WTC11 (cell line): ENCODE measurements at regions not wholly inside any gene's neighbourhood (a gene's known extent, or its start where the extent isn't known, plus 50 kb on each side); places are given as distances from the start of the nearest gene placed in this dataset.

Source experiments
- ATAC-seq: fragments of 200-7000 bp; cut with Tn5 transposase; 2 replicates; pipeline ENCODE4 v1.10.0; 2021; ENCODE audit warnings: mild to moderate bottlenecking, moderate library complexity
- CTCF ChIA-PET: fragments of 300-600 bp; sonication (Branson Sonifier 250); formaldehyde crosslinking; loops from one replicate; lab custom pipeline; 2021; ENCODE audit warnings: antibody characterized with exemption; lab: Charles Lee
- POLR2A ChIA-PET: fragments of 350-600 bp; sonication (Branson Sonifier 250); formaldehyde crosslinking; loops from one replicate; lab custom pipeline; 2021; ENCODE audit warnings: antibody characterized with exemption; lab: Charles Lee
- DNase-seq: peaks from one replicate; pipeline ENCODE4 v3.0.0; 2021; ENCODE audit warnings: low spot score
- H3K27ac Mint-ChIP-seq: 2 replicates; pipeline ENCODE4 v1.8.0; 2021; ENCODE audit warnings: mixed read lengths
- H3K27me3 Mint-ChIP-seq: 2 replicates; pipeline ENCODE4 v1.8.0; 2021; ENCODE audit warnings: low read depth, mild to moderate bottlenecking, moderate library complexity, mixed read lengths
- H3K36me3 Mint-ChIP-seq: 2 replicates; pipeline ENCODE4 v1.8.0; 2021; ENCODE audit warnings: mixed read lengths
- H3K4me1 Mint-ChIP-seq: 2 replicates; pipeline ENCODE4 v1.8.0; 2022; ENCODE audit warnings: mixed read lengths
- H3K4me3 Mint-ChIP-seq: 2 replicates; pipeline ENCODE4 v1.8.0; 2021; ENCODE audit warnings: mild to moderate bottlenecking, moderate library complexity, mixed read lengths
- H3K9me3 Mint-ChIP-seq: 2 replicates; pipeline ENCODE4 v1.8.0; 2021; ENCODE audit warnings: mixed read lengths
- AR ChIP-seq: fragments of 250-450 bp; sonication (Bioruptor Pico); IDR thresholded peaks from 2 replicates; pipeline ENCODE4 v1.9.0; 2021; ENCODE audit warnings: mild to moderate bottlenecking
- ATF1 ChIP-seq: sonication (generic); formaldehyde crosslinking; IDR thresholded peaks from 2 replicates; pipeline ENCODE4 v1.8.1; 2023; ENCODE audit warnings: mild to moderate bottlenecking, moderate library complexity, missing genetic modification reagents
- ATF6 ChIP-seq: sonication (generic); formaldehyde crosslinking; IDR thresholded peaks from 2 replicates; pipeline ENCODE4 v1.8.1; 2023; ENCODE audit warnings: mild to moderate bottlenecking, missing genetic modification reagents
- EMX1 ChIP-seq: fragments of 250-450 bp; sonication (Bioruptor Pico); IDR thresholded peaks from 2 replicates; pipeline ENCODE4 v1.8.0; 2021; ENCODE audit warnings: mild to moderate bottlenecking
- FOXJ3 ChIP-seq: sonication (generic); formaldehyde crosslinking; IDR thresholded peaks from 2 replicates; pipeline ENCODE4 v1.9.0; 2021; ENCODE audit warnings: missing genetic modification reagents, mild to moderate bottlenecking, borderline replicate concordance
- FOXP4 ChIP-seq: sonication (generic); formaldehyde crosslinking; IDR thresholded peaks from 2 replicates; pipeline ENCODE4 v1.8.0; 2022; ENCODE audit warnings: mild to moderate bottlenecking, missing genetic modification reagents
- HMGA2 ChIP-seq: fragments of 250-450 bp; sonication (Bioruptor Pico); IDR thresholded peaks from 2 replicates; pipeline ENCODE4 v1.4.0; 2021; ENCODE audit warnings: mild to moderate bottlenecking, moderate library complexity
- IRF2 ChIP-seq: sonication (generic); formaldehyde crosslinking; IDR thresholded peaks from 2 replicates; pipeline ENCODE4 v1.8.0; 2022; ENCODE audit warnings: low read depth, missing genetic modification reagents, borderline replicate concordance
- NR1H2 ChIP-seq: sonication (generic); formaldehyde crosslinking; IDR thresholded peaks from 2 replicates; pipeline ENCODE4 v1.9.0; 2021; ENCODE audit warnings: mild to moderate bottlenecking, moderate library complexity, missing genetic modification reagents
- RORB ChIP-seq: fragments of 250-450 bp; sonication (Bioruptor Pico); IDR thresholded peaks from 2 replicates; pipeline ENCODE4 v1.9.0; 2021; ENCODE audit warnings: mild to moderate bottlenecking
- SMAD3 ChIP-seq: sonication (generic); formaldehyde crosslinking; IDR thresholded peaks from 2 replicates; pipeline ENCODE4 v1.8.0; 2022; ENCODE audit warnings: missing genetic modification reagents, mild to moderate bottlenecking, borderline replicate concordance
- STAT6 ChIP-seq: sonication (generic); formaldehyde crosslinking; conservative IDR thresholded peaks from 2 replicates; pipeline ENCODE4 v1.8.1; 2023; ENCODE audit warnings: mild to moderate bottlenecking, low read depth, missing genetic modification reagents, moderate library complexity
- USF1 ChIP-seq: sonication (generic); formaldehyde crosslinking; IDR thresholded peaks from 2 replicates; pipeline ENCODE4 v1.8.0; 2022; ENCODE audit warnings: mild to moderate bottlenecking, missing genetic modification reagents
- ZBTB21 ChIP-seq: sonication (generic); formaldehyde crosslinking; IDR thresholded peaks from 2 replicates; pipeline ENCODE4 v1.8.1; 2023; ENCODE audit warnings: mild to moderate bottlenecking, missing genetic modification reagents, borderline replicate concordance
- ZNF232 ChIP-seq: sonication (generic); formaldehyde crosslinking; IDR thresholded peaks from 2 replicates; pipeline ENCODE4 v1.8.0; 2022; ENCODE audit warnings: mild to moderate bottlenecking, missing genetic modification reagents
- ZNF317 ChIP-seq: sonication (generic); formaldehyde crosslinking; IDR thresholded peaks from 2 replicates; pipeline ENCODE4 v1.8.1; 2023; ENCODE audit warnings: low read depth, mild to moderate bottlenecking, moderate library complexity, missing genetic modification reagents, borderline replicate concordance
- ZNF423 ChIP-seq: fragments of 250-450 bp; sonication (Bioruptor Pico); IDR thresholded peaks from 2 replicates; pipeline ENCODE4 v2.1.2; 2022; ENCODE audit warnings: mild to moderate bottlenecking, moderate library complexity
- TF ChIP-seq, protein P1 (sequence below): fragments of 250-450 bp; sonication (Bioruptor Pico); IDR thresholded peaks from 2 replicates; pipeline ENCODE4 v1.8.0; 2021; ENCODE audit warnings: mild to moderate bottlenecking
- TF ChIP-seq, protein P2 (sequence below): sonication (generic); formaldehyde crosslinking; IDR thresholded peaks from 2 replicates; pipeline ENCODE4 v1.8.1; 2022; ENCODE audit warnings: low read depth, mild to moderate bottlenecking, moderate library complexity, missing genetic modification reagents, borderline replicate concordance
- TF ChIP-seq, protein P3 (sequence below): sonication (generic); formaldehyde crosslinking; IDR thresholded peaks from 2 replicates; pipeline ENCODE4 v1.8.1; 2023; ENCODE audit warnings: mild to moderate bottlenecking, moderate library complexity, missing genetic modification reagents

DNA sequence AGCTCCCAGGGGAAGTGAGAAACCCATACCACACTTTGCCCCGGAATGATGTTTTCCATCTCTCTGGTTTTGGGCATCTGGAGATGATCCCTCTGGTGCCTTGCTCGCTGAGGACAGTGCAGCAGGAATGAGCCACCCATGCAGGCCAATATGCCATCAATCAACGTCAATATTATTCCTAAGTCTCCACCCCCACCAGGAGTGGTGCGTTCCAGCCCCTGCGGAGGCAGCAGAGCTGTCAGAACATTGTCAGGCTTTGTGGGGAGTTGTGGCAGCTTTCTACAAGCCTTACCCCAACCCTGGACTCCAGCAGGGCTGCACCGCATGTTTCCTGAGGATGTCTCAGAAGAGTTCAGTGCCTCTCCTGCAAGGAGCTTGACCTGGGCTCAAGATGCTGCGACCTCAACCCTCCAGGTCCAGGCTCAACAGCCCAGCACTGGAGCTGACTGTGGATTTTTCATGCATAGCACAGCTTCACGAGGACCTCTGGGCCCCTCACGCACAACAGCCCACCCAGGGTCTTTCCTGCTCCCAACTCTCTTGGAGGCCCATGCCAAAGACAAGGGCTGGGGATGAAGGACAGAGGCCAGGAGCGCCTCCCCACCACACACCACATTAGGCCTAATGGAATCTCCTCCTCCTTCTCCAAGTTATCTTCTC lies 67.5 kb downstream of the PSMG1 start:
- Mint-ChIP-seq H3K9me3 (peaks cover 9% of the 10 kb centered on the region), H3K4me3 (no peak overlapping the region)
- DNase-seq = no peak
- TF ChIP-seq, protein P1, sequence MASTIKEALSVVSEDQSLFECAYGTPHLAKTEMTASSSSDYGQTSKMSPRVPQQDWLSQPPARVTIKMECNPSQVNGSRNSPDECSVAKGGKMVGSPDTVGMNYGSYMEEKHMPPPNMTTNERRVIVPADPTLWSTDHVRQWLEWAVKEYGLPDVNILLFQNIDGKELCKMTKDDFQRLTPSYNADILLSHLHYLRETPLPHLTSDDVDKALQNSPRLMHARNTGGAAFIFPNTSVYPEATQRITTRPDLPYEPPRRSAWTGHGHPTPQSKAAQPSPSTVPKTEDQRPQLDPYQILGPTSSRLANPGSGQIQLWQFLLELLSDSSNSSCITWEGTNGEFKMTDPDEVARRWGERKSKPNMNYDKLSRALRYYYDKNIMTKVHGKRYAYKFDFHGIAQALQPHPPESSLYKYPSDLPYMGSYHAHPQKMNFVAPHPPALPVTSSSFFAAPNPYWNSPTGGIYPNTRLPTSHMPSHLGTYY (CRISPR knock-in tag) = no peak
- TF ChIP-seq ZNF423 (CRISPR knock-in tag) (no peak), EMX1 (no peak), ATF6 (CRISPR knock-in tag) (no peak), IRF2 (CRISPR knock-in tag) (no peak), ZBTB21 (CRISPR knock-in tag) (no peak), SMAD3 (CRISPR knock-in tag) (no peak), FOXP4 (CRISPR knock-in tag) (no peak), AR (no peak), FOXJ3 (CRISPR knock-in tag) (no peak), ZNF232 (CRISPR knock-in tag) (no peak), USF1 (CRISPR knock-in tag) (no peak), NR1H2 (no peak), ZNF317 (CRISPR knock-in tag) (no peak), HMGA2 (CRISPR knock-in tag) (no peak), STAT6 (CRISPR knock-in tag) (no peak), ATF1 (CRISPR knock-in tag) (no peak), RORB (no peak)
- TF ChIP-seq, protein P2, sequence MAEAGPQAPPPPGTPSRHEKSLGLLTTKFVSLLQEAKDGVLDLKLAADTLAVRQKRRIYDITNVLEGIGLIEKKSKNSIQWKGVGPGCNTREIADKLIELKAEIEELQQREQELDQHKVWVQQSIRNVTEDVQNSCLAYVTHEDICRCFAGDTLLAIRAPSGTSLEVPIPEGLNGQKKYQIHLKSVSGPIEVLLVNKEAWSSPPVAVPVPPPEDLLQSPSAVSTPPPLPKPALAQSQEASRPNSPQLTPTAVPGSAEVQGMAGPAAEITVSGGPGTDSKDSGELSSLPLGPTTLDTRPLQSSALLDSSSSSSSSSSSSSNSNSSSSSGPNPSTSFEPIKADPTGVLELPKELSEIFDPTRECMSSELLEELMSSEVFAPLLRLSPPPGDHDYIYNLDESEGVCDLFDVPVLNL (CRISPR knock-in tag) = no peak
- TF ChIP-seq, protein P3, sequence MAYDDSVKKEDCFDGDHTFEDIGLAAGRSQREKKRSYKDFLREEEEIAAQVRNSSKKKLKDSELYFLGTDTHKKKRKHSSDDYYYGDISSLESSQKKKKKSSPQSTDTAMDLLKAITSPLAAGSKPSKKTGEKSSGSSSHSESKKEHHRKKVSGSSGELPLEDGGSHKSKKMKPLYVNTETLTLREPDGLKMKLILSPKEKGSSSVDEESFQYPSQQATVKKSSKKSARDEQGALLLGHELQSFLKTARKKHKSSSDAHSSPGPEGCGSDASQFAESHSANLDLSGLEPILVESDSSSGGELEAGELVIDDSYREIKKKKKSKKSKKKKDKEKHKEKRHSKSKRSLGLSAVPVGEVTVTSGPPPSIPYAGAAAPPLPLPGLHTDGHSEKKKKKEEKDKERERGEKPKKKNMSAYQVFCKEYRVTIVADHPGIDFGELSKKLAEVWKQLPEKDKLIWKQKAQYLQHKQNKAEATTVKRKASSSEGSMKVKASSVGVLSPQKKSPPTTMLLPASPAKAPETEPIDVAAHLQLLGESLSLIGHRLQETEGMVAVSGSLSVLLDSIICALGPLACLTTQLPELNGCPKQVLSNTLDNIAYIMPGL (CRISPR knock-in tag) = no peak
- TF ChIP-seq, all 79 proteins: peak for 0
- ATAC-seq = no peak
- POLR2A ChIA-PET = no interaction called here
- Mint-ChIP-seq H3K36me3 (no peaks in the 10 kb centered on the region), H3K27ac (no peak overlapping the region), H3K4me1 (0 out of 2 replicates have a peak, but pooled peaks cover 3% of the 10 kb centered on the region), H3K27me3 (no peaks in the 10 kb centered on the region; the same call in 1 of the 2 replicates)
- CTCF ChIA-PET = interaction anchor here (1.6 kb wide), 1 partner anchor 19 kb away, joined by 3 read pairs; no protein-coding TSS in a partner anchor
